ENCODE measurements at regions not wholly inside any gene's neighbourhood (a gene's known extent, or its start where the extent isn't known, plus 50 kb on each side); places are given as distances from the start of the nearest gene placed in this dataset.

DNA sequence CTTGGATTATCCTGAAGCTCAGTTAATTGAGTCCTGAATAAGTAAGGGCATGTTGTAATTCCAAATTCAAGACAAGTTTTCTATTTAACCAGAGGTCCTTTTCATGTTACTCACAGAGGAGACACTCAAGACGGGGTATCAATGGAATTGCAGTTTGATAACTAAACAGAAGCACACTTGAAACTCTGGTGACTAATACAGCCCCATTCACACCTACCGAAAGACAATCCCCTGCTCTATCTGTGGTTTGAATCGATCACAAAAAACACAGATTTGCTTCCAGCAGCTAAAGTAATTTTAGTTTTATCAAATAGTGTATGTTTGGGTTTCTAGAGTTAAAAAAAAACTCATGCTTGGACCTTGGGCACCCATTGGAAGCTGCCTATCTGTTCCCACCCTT is 60.4 kb downstream of the TEX35 start:
- Histone ChIP-seq H2BK120ac (ENCODE audit: low read depth, low read length) (no peak overlapping the region), H3K4me2 (ENCODE audit: low read depth, low read length) (no peak overlapping the region), H2BK5ac (ENCODE audit: low read depth, low read length, poor library complexity, severe bottlenecking) (no peak overlapping the region), H3K4me1 (ENCODE audit: control insufficient read depth, insufficient read depth, low read length) (peaks cover 4% of the 10 kb centered on the region), H3K4me3 (ENCODE audit: insufficient read depth, low read depth, low read length) (no peak overlapping the region), H2BK20ac (ENCODE audit: low read depth, low read length) (no peak overlapping the region), H3K23ac (ENCODE audit: low read depth, low read length) (no peak overlapping the region), H2AK5ac (ENCODE audit: low read depth, low read length) (no peak overlapping the region), H3K79me1 (ENCODE audit: low read depth in 1 of 2, low read length in 2 of 2) (no peaks in the 10 kb centered on the region), H2AK9ac (replicated peaks; ENCODE audit: low read depth, low read length, poor library complexity) (no peak overlapping the region), H3K18ac (ENCODE audit: low read depth, low read length) (no peak overlapping the region), H2AFZ (replicated peaks; ENCODE audit: low read length, poor library complexity) (no peak overlapping the region), H2BK15ac (ENCODE audit: low read depth, low read length) (no peak overlapping the region), H3K14ac (replicated peaks; ENCODE audit: low read depth, low read length) (no peak overlapping the region), H3K9me1 (ENCODE audit: insufficient read depth, low read length) (peaks cover 4% of the 10 kb centered on the region; the same call in 1 of the 2 replicates), H4K8ac (ENCODE audit: low read depth in 2 of 2, low read length in 2 of 2) (no peak overlapping the region), H4K5ac (ENCODE audit: low read depth, low read length) (no peak overlapping the region), H4K91ac (ENCODE audit: insufficient read depth, low read depth, low read length) (no peak overlapping the region), H3K27me3 (ENCODE audit: control insufficient read depth, insufficient read depth, low read length) (no peaks in the 10 kb centered on the region), H4K20me1 (ENCODE audit: insufficient read depth, low read length) (no peaks in the 10 kb centered on the region), H3K4ac (ENCODE audit: low read depth, low read length) (no peak overlapping the region), H3K9ac (ENCODE audit: low read depth, low read length) (no peak overlapping the region), H3K36me3 (ENCODE audit: control insufficient read depth, insufficient read depth, low read length) (no peaks in the 10 kb centered on the region), H3K9me3 (ENCODE audit: control insufficient read depth, insufficient read depth, low read length) (no peaks in the 10 kb centered on the region), H3K56ac (ENCODE audit: extremely low read depth, insufficient read depth, low read length) (no peak overlapping the region), H3K27ac (ENCODE audit: insufficient read depth, low read length) (no peak overlapping the region)
- CTCF ChIA-PET: interaction anchor here (1.3 kb wide), 1 partner anchor 30 kb away, joined by 3 read pairs; no protein-coding TSS in a partner anchor
- in situ Hi-C loops (cut with MboI; ENCODE audit: low sequenced_read_pairs) (no loop called here), intact Hi-C loops (cut with micrococcal nuclease) (no loop called here), dilution Hi-C loops (cut with HindIII; ENCODE audit: low sequenced_read_pairs, unreplicated experiment) (no loop called here)
- BruUV-seq (replicated peaks): no TSS peak
- WGBS, 2 experiments (ENCODE audit: extremely low coverage in 2 of 2, insufficient read length in 1 of 2): no CpG with 5 or more reads among the region's 3 CpGs
- TF ChIP-seq POLR2A (IDR thresholded peaks at IDR 0.05; ENCODE audit: low read depth, low read length): no peak
- no peak for TF ChIP-seq CEBPB (IDR thresholded peaks at IDR 0.05; ENCODE audit: low read depth, low read length)
- TF ChIP-seq MAFK (IDR thresholded peaks at IDR 0.05; ENCODE audit: low read depth, low read length): no peak
- TF ChIP-seq SMC3 (IDR thresholded peaks at IDR 0.05; ENCODE audit: low read depth, low read length): no peak
- TF ChIP-seq BHLHE40 (IDR thresholded peaks at IDR 0.05; ENCODE audit: low read depth, low read length): no peak
- no peak for TF ChIP-seq USF2 (IDR thresholded peaks at IDR 0.05; ENCODE audit: low read depth, low read length)
- TF ChIP-seq, protein P1, sequence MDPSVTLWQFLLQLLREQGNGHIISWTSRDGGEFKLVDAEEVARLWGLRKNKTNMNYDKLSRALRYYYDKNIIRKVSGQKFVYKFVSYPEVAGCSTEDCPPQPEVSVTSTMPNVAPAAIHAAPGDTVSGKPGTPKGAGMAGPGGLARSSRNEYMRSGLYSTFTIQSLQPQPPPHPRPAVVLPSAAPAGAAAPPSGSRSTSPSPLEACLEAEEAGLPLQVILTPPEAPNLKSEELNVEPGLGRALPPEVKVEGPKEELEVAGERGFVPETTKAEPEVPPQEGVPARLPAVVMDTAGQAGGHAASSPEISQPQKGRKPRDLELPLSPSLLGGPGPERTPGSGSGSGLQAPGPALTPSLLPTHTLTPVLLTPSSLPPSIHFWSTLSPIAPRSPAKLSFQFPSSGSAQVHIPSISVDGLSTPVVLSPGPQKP (IDR thresholded peaks at IDR 0.05; ENCODE audit: borderline replicate concordance, low read depth, low read length): no peak
- POLR2A ChIA-PET (ENCODE audit: unreplicated experiment): interaction anchor here (0.6 kb wide), 1 partner anchor 11 kb away, joined by 3 read pairs; no protein-coding TSS in a partner anchor
- DNase-seq: no peak
- ATAC-seq (ENCODE audit: low read depth): no peak
